ENCODE measurements at regions not wholly inside any gene's neighbourhood (a gene's known extent, or its start where the extent isn't known, plus 50 kb on each side); places are given as distances from the start of the nearest gene placed in this dataset.

DNA sequence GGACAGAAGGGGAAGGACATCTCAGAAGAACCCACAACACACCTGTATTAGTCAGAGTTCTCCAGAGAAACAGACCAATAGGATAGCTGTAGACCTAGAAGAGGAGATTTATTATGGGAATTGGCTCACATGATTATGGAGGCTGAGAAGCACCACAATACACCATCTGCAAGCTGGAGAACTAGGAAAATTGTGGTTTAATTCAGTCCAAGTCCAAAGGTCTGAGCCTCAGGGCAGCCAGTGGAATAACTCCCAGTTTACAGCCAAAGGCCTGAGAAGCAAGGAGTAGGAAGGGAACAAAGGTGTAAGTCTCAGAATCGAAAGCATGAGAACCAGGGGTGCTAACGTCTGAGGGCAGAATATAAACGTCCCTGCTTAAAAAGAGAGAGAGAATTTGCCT is 99.6 kb upstream of the AUTS2 start:
- no peak for TF ChIP-seq POLR2A (IDR thresholded peaks at IDR 0.05)
- TF ChIP-seq, protein P1, sequence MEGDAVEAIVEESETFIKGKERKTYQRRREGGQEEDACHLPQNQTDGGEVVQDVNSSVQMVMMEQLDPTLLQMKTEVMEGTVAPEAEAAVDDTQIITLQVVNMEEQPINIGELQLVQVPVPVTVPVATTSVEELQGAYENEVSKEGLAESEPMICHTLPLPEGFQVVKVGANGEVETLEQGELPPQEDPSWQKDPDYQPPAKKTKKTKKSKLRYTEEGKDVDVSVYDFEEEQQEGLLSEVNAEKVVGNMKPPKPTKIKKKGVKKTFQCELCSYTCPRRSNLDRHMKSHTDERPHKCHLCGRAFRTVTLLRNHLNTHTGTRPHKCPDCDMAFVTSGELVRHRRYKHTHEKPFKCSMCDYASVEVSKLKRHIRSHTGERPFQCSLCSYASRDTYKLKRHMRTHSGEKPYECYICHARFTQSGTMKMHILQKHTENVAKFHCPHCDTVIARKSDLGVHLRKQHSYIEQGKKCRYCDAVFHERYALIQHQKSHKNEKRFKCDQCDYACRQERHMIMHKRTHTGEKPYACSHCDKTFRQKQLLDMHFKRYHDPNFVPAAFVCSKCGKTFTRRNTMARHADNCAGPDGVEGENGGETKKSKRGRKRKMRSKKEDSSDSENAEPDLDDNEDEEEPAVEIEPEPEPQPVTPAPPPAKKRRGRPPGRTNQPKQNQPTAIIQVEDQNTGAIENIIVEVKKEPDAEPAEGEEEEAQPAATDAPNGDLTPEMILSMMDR (IDR thresholded peaks at IDR 0.05) = no peak
- H3K27me3 ChIP-seq = no peaks in the 10 kb centered on the region
- H3K27ac ChIP-seq = no peak overlapping the region
- no peaks in the 10 kb centered on the region for H3K4me1 ChIP-seq
- ATAC-seq (no peak), DNase-seq (no peak)
- whole genome bisulfite sequencing, 4 donors = 92 to 95% (median 95%) methylated on average over 3 of the region's 3 CpGs
- H3K36me3 ChIP-seq = no peaks in the 10 kb centered on the region
- intact Hi-C loops (cut with DNase I) = no loop called here
- H3K4me3 ChIP-seq = no peak overlapping the region
- H3K9me3 ChIP-seq = peaks cover 0 to 14% (median 0%) of the 10 kb centered on the region in 12 donors

DNA sequence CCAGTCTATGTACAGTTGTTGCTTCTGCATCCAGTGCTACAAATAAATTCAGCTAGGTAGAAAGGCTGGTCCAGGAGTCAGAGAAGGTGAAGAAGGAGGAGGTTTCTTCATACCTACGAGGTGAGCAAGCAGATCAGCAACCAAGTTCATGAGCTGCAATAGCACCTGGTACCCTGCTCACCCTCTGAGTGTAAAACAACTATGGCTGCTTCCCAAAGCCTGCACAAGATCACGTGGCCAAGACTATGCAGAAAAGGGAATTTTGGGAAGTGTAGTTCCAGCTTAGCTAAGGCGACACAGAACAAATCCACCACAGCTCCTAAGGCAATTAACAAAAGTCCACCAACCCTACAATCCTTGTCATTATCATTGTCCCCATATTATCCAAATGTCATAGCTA is 95.9 kb upstream of the AUTS2 start:
- intact Hi-C loops (cut with DNase I) = loop anchor here in 1 of 10 donors (5.0 kb wide), 1 partner anchor 75 kb away; no protein-coding TSS in a partner anchor
- ATAC-seq (no peak), DNase-seq (no peak)
- Histone ChIP-seq H3K27ac (no peak overlapping the region), H3K9me3 (peaks cover 0 to 14% (median 0%) of the 10 kb centered on the region in 12 donors), H3K4me3 (no peak overlapping the region), H3K36me3 (no peaks in the 10 kb centered on the region), H3K27me3 (no peaks in the 10 kb centered on the region), H3K4me1 (no peaks in the 10 kb centered on the region)
- no peak for TF ChIP-seq POLR2A (IDR thresholded peaks at IDR 0.05)
- TF ChIP-seq, protein P1 (IDR thresholded peaks at IDR 0.05) = no peak
- 87 to 93% (median 89%) methylated on average over 3 of the region's 3 CpGs for WGBS, 4 donors

DNA sequence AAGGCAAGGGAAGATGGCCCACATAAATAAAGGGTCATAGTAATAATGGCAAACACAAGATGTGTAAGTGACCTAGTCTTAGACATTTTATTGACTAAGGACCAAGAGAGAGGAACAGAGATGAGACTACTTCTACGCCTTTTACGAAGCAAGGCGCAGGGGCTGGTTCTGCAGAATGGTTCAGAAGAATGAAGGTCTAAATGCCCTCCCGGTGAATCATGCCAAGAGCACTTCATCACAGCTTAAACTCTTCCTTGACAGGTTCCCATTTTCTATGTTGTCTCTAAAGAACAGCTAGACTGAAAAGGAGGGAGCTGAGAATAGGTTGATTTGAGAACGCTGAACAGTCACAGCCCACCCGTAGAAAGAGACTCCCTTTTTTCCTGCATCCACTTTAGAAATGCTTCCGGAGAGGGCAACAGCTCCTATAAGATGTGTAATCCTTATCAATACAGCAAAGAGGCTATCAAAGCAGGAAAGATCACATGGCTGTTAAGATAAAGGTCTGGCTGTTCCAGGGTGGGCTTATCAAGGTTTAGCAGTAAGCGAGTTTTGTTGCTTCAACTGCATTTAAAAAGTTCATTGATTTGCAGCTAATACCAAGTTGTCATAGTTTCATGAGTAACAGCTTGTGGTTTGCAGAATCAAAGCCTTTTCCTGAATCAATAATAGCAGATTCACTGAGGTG is 93.4 kb upstream of the AUTS2 start:
- Histone ChIP-seq H3K4me3 (no peak overlapping the region), H3K9me3 (peaks cover 0 to 8% (median 0%) of the 10 kb centered on the region in 12 donors), H3K4me1 (no peaks in the 10 kb centered on the region), H3K27me3 (no peaks in the 10 kb centered on the region), H3K27ac (no peak overlapping the region), H3K36me3 (no peaks in the 10 kb centered on the region)
- intact Hi-C loops (cut with DNase I) = loop anchor here in 1 of 10 donors (5.0 kb wide), 1 partner anchor 72 kb away; no protein-coding TSS in a partner anchor
- 71 to 81% (median 79%) methylated on average over 8 of the region's 8 CpGs for WGBS, 4 donors
- DNase-seq = no peak
- TF ChIP-seq POLR2A (IDR thresholded peaks at IDR 0.05) = no peak
- TF ChIP-seq, protein P1 (IDR thresholded peaks at IDR 0.05) = no peak
- no peak for ATAC-seq

DNA sequence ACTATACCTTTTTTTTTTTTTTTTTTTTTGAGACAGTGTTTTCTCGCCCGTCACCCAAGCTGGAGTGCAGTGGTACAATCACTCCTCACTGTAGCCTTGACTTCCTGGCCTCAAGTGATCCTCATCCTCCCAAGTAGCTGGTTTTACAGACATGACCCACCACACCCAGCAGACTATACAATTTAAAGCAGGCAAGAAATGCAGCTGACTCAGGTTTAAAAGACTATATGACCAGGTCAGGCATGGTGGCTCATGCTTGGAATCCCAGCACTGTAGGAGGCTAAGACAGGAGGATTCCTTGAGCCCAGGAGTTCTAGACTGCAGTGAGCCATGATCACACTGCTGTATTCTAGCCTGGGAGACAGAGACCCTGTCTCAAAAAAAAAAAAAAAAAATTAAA is 89.5 kb upstream of the AUTS2 start:
- no peak for DNase-seq
- Histone ChIP-seq H3K4me3 (no peak overlapping the region), H3K9me3 (peaks cover 0 to 5% (median 0%) of the 10 kb centered on the region in 12 donors), H3K36me3 (no peaks in the 10 kb centered on the region), H3K27ac (no peak overlapping the region), H3K27me3 (no peaks in the 10 kb centered on the region), H3K4me1 (no peaks in the 10 kb centered on the region)
- TF ChIP-seq, protein P1 (IDR thresholded peaks at IDR 0.05) = no peak
- no peak for TF ChIP-seq POLR2A (IDR thresholded peaks at IDR 0.05)
- ATAC-seq = no peak
- 92 to 98% (median 97%) methylated on average over 2 of the region's 2 CpGs for WGBS, 4 donors
- intact Hi-C loops (cut with DNase I) = no loop called here
